GM13977 (cell line): ENCODE measurements at regions not wholly inside any gene's neighbourhood (a gene's known extent, or its start where the extent isn't known, plus 50 kb on each side); places are given as distances from the start of the nearest gene placed in this dataset.

ENCODE experiments used
- DNase-seq: peaks from one replicate; pipeline ENCODE4 v3.0.0; 2012; ENCODE audit warnings: low spot score
- in situ Hi-C: fragments of 300-500 bp; cut with MboI; formaldehyde crosslinking; loops from one replicate; pipeline ENCODE4 v1.12.0; 2022; ENCODE audit warnings: low sequenced_read_pairs, low pct_unique_long_range_greater_than_20kb, mixed read lengths, inconsistent platforms; ENCODE audit not compliant: unreplicated experiment
- TF ChIP-seq, protein P1 (sequence below): IDR thresholded peaks from 2 replicates; pipeline ENCODE4 v1.5.1; 2012; ENCODE audit warnings: mild to moderate bottlenecking, control low read depth; ENCODE audit not compliant: insufficient read depth; ENCODE audit errors: extremely low read depth, missing control alignments

GRCh38 chr9:96183751-96184150 lies 118.2 kb downstream of the HSD17B3 start:
- TF ChIP-seq, protein P1, sequence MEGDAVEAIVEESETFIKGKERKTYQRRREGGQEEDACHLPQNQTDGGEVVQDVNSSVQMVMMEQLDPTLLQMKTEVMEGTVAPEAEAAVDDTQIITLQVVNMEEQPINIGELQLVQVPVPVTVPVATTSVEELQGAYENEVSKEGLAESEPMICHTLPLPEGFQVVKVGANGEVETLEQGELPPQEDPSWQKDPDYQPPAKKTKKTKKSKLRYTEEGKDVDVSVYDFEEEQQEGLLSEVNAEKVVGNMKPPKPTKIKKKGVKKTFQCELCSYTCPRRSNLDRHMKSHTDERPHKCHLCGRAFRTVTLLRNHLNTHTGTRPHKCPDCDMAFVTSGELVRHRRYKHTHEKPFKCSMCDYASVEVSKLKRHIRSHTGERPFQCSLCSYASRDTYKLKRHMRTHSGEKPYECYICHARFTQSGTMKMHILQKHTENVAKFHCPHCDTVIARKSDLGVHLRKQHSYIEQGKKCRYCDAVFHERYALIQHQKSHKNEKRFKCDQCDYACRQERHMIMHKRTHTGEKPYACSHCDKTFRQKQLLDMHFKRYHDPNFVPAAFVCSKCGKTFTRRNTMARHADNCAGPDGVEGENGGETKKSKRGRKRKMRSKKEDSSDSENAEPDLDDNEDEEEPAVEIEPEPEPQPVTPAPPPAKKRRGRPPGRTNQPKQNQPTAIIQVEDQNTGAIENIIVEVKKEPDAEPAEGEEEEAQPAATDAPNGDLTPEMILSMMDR, result no peak
- no peak for DNase-seq
- in situ Hi-C loops, result no loop called here

- DNase-seq, result no peak
- TF ChIP-seq, protein P1, result no peak
- in situ Hi-C loops, result no loop called here
Measured at GRCh38 chr9:96178153-96178552, 123.8 kb downstream of the HSD17B3 start.

GRCh38 chr9:96177719-96178028 lies 124.3 kb downstream of the HSD17B3 start:
- in situ Hi-C loops, result no loop called here
- no peak for DNase-seq
- TF ChIP-seq, protein P1, result no peak

DNA sequence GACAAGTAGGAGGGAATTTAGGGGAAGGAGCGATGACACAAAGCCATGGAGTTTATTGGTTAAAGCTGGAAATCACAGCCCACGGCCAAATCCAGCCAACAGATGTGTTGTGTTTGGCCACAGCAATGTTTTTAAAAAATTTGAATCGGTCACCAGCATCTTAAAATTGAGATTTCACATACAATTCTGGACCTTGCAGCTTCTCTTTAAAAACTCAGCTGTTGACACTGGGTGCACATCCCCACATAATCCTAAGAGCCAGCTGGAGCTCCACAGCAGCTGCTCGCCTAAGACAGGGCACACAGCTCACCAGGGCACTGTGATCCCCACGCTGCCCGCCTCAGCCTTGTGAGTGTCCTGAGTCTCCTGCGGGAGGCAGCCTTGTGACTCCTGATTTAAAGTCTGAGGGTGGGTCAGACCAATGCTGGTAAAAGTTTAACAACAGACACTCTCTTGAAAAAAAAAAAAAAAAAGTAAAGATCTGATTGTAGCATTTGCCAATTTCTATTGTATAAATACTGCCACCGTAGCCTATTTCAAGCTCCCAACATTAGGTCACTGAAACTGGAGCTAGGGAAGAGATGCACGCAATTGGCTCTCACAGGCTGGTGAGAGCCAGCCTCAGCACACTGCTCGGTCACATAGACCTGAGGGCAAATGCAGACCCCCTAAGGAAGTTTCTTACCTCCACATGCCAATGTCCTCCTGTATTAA lies 124.8 kb downstream of the HSD17B3 start:
- DNase-seq, result no peak
- TF ChIP-seq, protein P1, result no peak

DNA sequence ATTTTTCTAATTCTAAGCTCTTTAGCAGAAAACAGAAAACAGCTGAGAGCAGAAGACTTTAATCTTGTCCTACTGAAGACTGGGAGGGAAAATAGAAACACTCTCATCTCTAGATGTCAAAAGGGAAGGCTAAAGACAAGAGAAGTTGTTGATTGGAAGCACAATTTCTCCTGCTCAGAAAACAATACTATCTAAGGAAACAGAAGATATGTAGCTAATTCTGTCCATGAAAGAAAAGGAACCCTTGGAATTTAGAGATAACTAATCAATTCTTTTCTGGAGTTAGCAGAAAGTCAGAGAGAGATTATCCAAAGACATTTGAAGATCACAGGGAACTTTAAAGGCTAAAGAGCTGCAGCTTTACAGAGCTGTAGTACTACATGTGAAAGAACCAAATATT lies 126.2 kb downstream of the HSD17B3 start:
- no peak for DNase-seq
- TF ChIP-seq, protein P1, result no peak
- in situ Hi-C loops, result no loop called here

More for the DNA sequence above, 124.8 kb downstream of the HSD17B3 start:
- in situ Hi-C loops, result no loop called here

DNA sequence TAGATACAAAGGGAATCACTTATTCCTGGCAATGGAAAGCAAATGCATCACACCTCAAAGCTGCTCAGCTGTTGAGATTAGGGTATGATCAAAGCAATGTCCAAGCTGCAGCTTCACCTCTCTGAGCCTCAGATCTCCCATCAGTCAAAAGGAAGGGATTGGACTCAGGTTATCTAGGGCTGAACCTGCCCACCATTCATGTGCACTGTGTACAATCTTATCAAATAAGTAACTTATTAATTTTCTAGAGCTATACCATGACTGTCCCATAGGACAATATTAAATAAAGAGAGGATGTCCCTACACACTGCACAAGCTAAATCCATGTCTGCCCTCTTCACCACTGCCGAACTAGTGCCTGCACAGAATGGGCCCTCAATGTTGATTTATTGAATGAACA lies 127.0 kb downstream of the HSD17B3 start:
- in situ Hi-C loops, result no loop called here

More for the DNA sequence above, 127.0 kb downstream of the HSD17B3 start:
- no peak for DNase-seq
- TF ChIP-seq, protein P1, result no peak
